Activated B cell treated with CpG ODN at 0.5 μM for 24 hours (primary cell): ENCODE measurements at regions not wholly inside any gene's neighbourhood (a gene's known extent, or its start where the extent isn't known, plus 50 kb on each side); places are given as distances from the start of the nearest gene placed in this dataset.

Experiments used
- ATAC-seq: fragments of 200-7000 bp; cut with Tn5 transposase; one replicate; pipeline ENCODE4 v1.10.0; 2021; ENCODE audit warnings: low read depth, mild to moderate bottlenecking, moderate library complexity
- CTCF ChIA-PET: fragments of 350-600 bp; sonication (Branson Sonifier 250); formaldehyde crosslinking; loops from one replicate; lab custom pipeline; 2021; ENCODE audit warnings: antibody characterized with exemption; lab: Charles Lee
- POLR2A ChIA-PET: fragments of 350-600 bp; sonication (Branson Sonifier 250); formaldehyde crosslinking; loops from one replicate; lab custom pipeline; 2021; ENCODE audit warnings: antibody characterized with exemption; lab: Charles Lee
- DNase-seq: peaks from one replicate; pipeline ENCODE4 v3.0.0; 2022
- H3K27ac Mint-ChIP-seq: one replicate; pipeline ENCODE4 v1.8.0; 2020; ENCODE audit warnings: mixed read lengths
- H3K27me3 Mint-ChIP-seq: one replicate; pipeline ENCODE4 v1.8.0; 2021; ENCODE audit warnings: mixed read lengths
- H3K36me3 Mint-ChIP-seq: one replicate; pipeline ENCODE4 v1.8.0; 2021; ENCODE audit warnings: low read depth, mixed read lengths
- H3K4me1 Mint-ChIP-seq: one replicate; pipeline ENCODE4 v1.8.0; 2021; ENCODE audit warnings: mixed read lengths
- H3K4me3 Mint-ChIP-seq: one replicate; pipeline ENCODE4 v1.8.0; 2020; ENCODE audit warnings: mild to moderate bottlenecking, mixed read lengths
- H3K9me3 Mint-ChIP-seq: one replicate; pipeline ENCODE4 v1.8.0; 2020; ENCODE audit warnings: mixed read lengths
- intact Hi-C: fragments of 100-400 bp; cut with micrococcal nuclease; formaldehyde crosslinking; loops from one replicate; pipeline ENCODE4 v1.15.1; 2024
- TF ChIP-seq, protein P1 (sequence below): fragments of 200-600 bp; IDR thresholded peaks from one replicate; pipeline ENCODE4 v1.8.0; 2022; ENCODE audit warnings: antibody characterized with exemption, mild to moderate bottlenecking

GRCh38 chr1:83620016-83620415 lies 378.9 kb downstream of the TTLL7 start:
- Mint-ChIP-seq H3K9me3 (no peaks in the 10 kb centered on the region), H3K36me3 (no peaks in the 10 kb centered on the region), H3K4me1 (no peaks in the 10 kb centered on the region), H3K27me3 (no peaks in the 10 kb centered on the region), H3K27ac (no peak overlapping the region), H3K4me3 (no peak overlapping the region)
- intact Hi-C loops: no loop called here
- DNase-seq (no peak), ATAC-seq (no peak)
- ChIA-PET POLR2A (no interaction called here), CTCF (no interaction called here)
- TF ChIP-seq, protein P1, sequence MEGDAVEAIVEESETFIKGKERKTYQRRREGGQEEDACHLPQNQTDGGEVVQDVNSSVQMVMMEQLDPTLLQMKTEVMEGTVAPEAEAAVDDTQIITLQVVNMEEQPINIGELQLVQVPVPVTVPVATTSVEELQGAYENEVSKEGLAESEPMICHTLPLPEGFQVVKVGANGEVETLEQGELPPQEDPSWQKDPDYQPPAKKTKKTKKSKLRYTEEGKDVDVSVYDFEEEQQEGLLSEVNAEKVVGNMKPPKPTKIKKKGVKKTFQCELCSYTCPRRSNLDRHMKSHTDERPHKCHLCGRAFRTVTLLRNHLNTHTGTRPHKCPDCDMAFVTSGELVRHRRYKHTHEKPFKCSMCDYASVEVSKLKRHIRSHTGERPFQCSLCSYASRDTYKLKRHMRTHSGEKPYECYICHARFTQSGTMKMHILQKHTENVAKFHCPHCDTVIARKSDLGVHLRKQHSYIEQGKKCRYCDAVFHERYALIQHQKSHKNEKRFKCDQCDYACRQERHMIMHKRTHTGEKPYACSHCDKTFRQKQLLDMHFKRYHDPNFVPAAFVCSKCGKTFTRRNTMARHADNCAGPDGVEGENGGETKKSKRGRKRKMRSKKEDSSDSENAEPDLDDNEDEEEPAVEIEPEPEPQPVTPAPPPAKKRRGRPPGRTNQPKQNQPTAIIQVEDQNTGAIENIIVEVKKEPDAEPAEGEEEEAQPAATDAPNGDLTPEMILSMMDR: no peak

DNA sequence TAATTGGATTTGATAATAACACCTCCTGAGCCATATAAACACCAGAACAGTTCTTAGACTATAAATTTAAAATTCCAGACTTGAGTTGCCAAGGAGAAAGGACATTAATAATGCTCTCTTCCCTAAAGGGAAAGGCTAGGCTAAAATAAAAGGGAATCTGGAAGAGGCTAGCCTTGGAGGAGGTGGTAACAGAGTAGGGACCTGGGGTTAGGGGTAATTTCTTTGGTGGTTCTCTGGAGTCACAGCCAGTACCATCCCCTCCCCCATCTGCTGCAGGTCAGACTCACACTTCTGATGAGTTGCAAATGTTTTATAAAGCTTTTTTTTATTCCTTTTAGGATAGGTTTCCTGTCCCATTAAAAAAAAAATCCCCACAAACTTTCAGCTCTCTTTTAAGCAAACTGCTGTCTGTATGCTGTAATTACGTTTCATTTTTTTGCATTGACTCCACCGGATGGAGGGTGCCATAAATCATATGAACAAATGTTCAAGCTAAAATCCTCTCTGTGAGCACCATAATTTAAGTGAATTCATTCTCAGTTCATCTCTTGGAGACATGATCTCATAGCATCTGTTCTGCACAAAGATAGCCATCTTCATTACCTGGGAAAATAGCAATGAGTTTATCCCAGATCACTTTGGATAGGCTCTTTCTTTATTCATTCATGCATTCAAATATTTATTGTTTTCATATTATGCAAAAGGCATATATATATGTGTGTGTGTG lies 379.6 kb downstream of the TTLL7 start:
- H3K4me1 Mint-ChIP-seq: no peaks in the 10 kb centered on the region
- intact Hi-C loops: no loop called here
- TF ChIP-seq, protein P1: no peak
- H3K9me3 Mint-ChIP-seq: no peaks in the 10 kb centered on the region
- DNase-seq (no peak), ATAC-seq (no peak)
- no peak overlapping the region for H3K4me3 Mint-ChIP-seq
- no peak overlapping the region for H3K27ac Mint-ChIP-seq
- H3K36me3 Mint-ChIP-seq: no peaks in the 10 kb centered on the region
- ChIA-PET POLR2A (no interaction called here), CTCF (no interaction called here)
- no peaks in the 10 kb centered on the region for H3K27me3 Mint-ChIP-seq

DNA sequence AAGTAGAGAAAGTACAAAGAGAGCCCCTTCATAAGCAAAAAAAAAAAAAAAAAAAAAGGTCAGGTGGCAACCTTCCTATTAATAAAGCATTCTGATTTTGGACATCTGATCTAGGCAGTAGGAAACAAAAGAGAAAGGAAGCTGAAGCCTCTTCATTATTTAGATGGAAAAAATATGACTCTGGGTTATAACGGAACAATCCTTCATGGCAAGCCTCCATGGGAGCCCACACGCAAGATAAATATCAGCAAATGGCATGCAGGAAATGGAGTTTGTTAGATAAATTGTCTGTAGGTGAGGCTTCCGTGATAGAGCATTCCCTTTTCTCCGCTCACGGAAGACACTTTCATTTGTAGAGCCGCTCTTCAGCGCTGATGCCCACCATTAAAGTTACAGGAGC lies 381.0 kb downstream of the TTLL7 start:
- Mint-ChIP-seq H3K9me3 (no peaks in the 10 kb centered on the region), H3K4me1 (no peaks in the 10 kb centered on the region), H3K4me3 (no peak overlapping the region), H3K27ac (no peak overlapping the region), H3K27me3 (no peaks in the 10 kb centered on the region), H3K36me3 (no peaks in the 10 kb centered on the region)
- TF ChIP-seq, protein P1: no peak
- ChIA-PET POLR2A (no interaction called here), CTCF (no interaction called here)
- DNase-seq (no peak), ATAC-seq (no peak)
- intact Hi-C loops: no loop called here

GRCh38 chr1:83615370-83615769 lies 383.6 kb downstream of the TTLL7 start:
- intact Hi-C loops: no loop called here

GRCh38 chr1:83606416-83606955 lies 392.4 kb downstream of the TTLL7 start:
- Mint-ChIP-seq H3K27ac (no peak overlapping the region), H3K36me3 (no peaks in the 10 kb centered on the region), H3K4me3 (no peak overlapping the region), H3K4me1 (no peaks in the 10 kb centered on the region), H3K9me3 (peaks cover 3% of the 10 kb centered on the region), H3K27me3 (no peaks in the 10 kb centered on the region)
- no peak for ATAC-seq
- POLR2A ChIA-PET: no interaction called here
- CTCF ChIA-PET: no interaction called here
- DNase-seq: no peak
- intact Hi-C loops: no loop called here
- TF ChIP-seq, protein P1: no peak

More at GRCh38 chr1:83615370-83615769, 383.6 kb downstream of the TTLL7 start:
- Mint-ChIP-seq H3K4me3 (no peak overlapping the region), H3K9me3 (no peaks in the 10 kb centered on the region), H3K4me1 (no peaks in the 10 kb centered on the region), H3K27me3 (no peaks in the 10 kb centered on the region), H3K27ac (no peak overlapping the region), H3K36me3 (no peaks in the 10 kb centered on the region)
- CTCF ChIA-PET: no interaction called here
- ATAC-seq: no peak
- POLR2A ChIA-PET: no interaction called here
- TF ChIP-seq, protein P1: no peak
- no peak for DNase-seq
